A204.1 (cell line): ENCODE measurements at regions not wholly inside any gene's neighbourhood (a gene's known extent, or its start where the extent isn't known, plus 50 kb on each side); places are given as distances from the start of the nearest gene placed in this dataset.
"Not testable (repeated sequence)": the region's sequence is repeated elsewhere in the genome, so short reads cannot be mapped to it uniquely, and the experiment has no call there.

ENCODE experiments used
- FAIRE-seq: peaks from 2 replicates; lab custom pipeline; 2012; peaks lifted over from hg19 to GRCh38; lab: Jason Lieb, UNC

- not testable (repeated sequence) for FAIRE-seq
These were observed 63.5 kb downstream of the UNC93B1 start for GRCh38 chr11:67940440-67940839.

- not testable (repeated sequence) for FAIRE-seq
These were observed 64.9 kb downstream of the UNC93B1 start for GRCh38 chr11:67938964-67939363.

GRCh38 chr11:67938371-67938770, 65.5 kb downstream of the UNC93B1 start:
- not testable (repeated sequence) for FAIRE-seq

GRCh38 chr11:67923565-67923964, 80.3 kb downstream of the UNC93B1 start:
- FAIRE-seq: not testable (repeated sequence)

GRCh38 chr11:67920546-67920945, 83.4 kb downstream of the UNC93B1 start:
- FAIRE-seq: not testable (repeated sequence)

- FAIRE-seq: not testable (repeated sequence)
These were observed 91.7 kb downstream of the UNC93B1 start for GRCh38 chr11:67912184-67912583.

GRCh38 chr11:67911211-67911610, 92.7 kb downstream of the UNC93B1 start:
- FAIRE-seq: not testable (repeated sequence)

- not testable (repeated sequence) for FAIRE-seq
These were observed 93.1 kb downstream of the UNC93B1 start for GRCh38 chr11:67910803-67911202.

- FAIRE-seq: not testable (repeated sequence)
These were observed 96.9 kb downstream of the UNC93B1 start for GRCh38 chr11:67906969-67907368.

- not testable (repeated sequence) for FAIRE-seq
These were observed 104.4 kb downstream of the UNC93B1 start for GRCh38 chr11:67899462-67899861.

GRCh38 chr11:67893487-67893886, 110.4 kb downstream of the UNC93B1 start:
- not testable (repeated sequence) for FAIRE-seq

GRCh38 chr11:67889646-67890045, 114.3 kb downstream of the UNC93B1 start:
- FAIRE-seq: not testable (repeated sequence)

GRCh38 chr11:67888056-67888455, 115.8 kb downstream of the UNC93B1 start:
- not testable (repeated sequence) for FAIRE-seq

- FAIRE-seq: not testable (repeated sequence)
These were observed 117.2 kb downstream of the UNC93B1 start for GRCh38 chr11:67886672-67887071.

GRCh38 chr11:67886207-67886606, 117.7 kb downstream of the UNC93B1 start:
- not testable (repeated sequence) for FAIRE-seq

GRCh38 chr11:67885574-67885973, 118.3 kb downstream of the UNC93B1 start:
- FAIRE-seq: not testable (repeated sequence)

- not testable (repeated sequence) for FAIRE-seq
These were observed 118.9 kb downstream of the UNC93B1 start for GRCh38 chr11:67884761-67885558.

- not testable (repeated sequence) for FAIRE-seq
These were observed 119.7 kb downstream of the UNC93B1 start for GRCh38 chr11:67884073-67884757.

- FAIRE-seq: not testable (repeated sequence)
These were observed 121.6 kb downstream of the UNC93B1 start for GRCh38 chr11:67882304-67882703.

- FAIRE-seq: not testable (repeated sequence)
These were observed 122.1 kb downstream of the UNC93B1 start for GRCh38 chr11:67881836-67882235.

- not testable (repeated sequence) for FAIRE-seq
These were observed 123.2 kb downstream of the UNC93B1 start for GRCh38 chr11:67880594-67881196.

GRCh38 chr11:67878666-67879065, 125.2 kb downstream of the UNC93B1 start:
- FAIRE-seq: not testable (repeated sequence)

GRCh38 chr11:67877316-67877715, 126.6 kb downstream of the UNC93B1 start:
- not testable (repeated sequence) for FAIRE-seq
